Activated CD4-positive, alpha-beta T cell treated with anti-CD3 and anti-CD28 coated beads for 36 hours (primary cell): ENCODE measurements at regions not wholly inside any gene's neighbourhood (a gene's known extent, or its start where the extent isn't known, plus 50 kb on each side); places are given as distances from the start of the nearest gene placed in this dataset.
A peak's percentile ranks its signal among the peaks of the same experiment; 100 is the strongest.
"Not testable (repeated sequence)": the region's sequence is repeated elsewhere in the genome, so short reads cannot be mapped to it uniquely, and the experiment has no call there.

ENCODE experiments used
- ATAC-seq: fragments of 200-7000 bp; cut with Tn5 transposase; one replicate; pipeline ENCODE4 v1.10.0; 2021; ENCODE audit warnings: mild to moderate bottlenecking, moderate library complexity
- CTCF ChIA-PET: fragments of 350-600 bp; sonication (Branson Sonifier 250); formaldehyde crosslinking; loops from one replicate; lab custom pipeline; 2021; ENCODE audit warnings: antibody characterized with exemption; lab: Charles Lee
- POLR2A ChIA-PET: fragments of 350-600 bp; sonication (Branson Sonifier 250); formaldehyde crosslinking; loops from one replicate; lab custom pipeline; 2021; ENCODE audit warnings: antibody characterized with exemption, inconsistent platforms; lab: Charles Lee
- DNase-seq: peaks from one replicate; pipeline ENCODE4 v3.0.0-alpha.2; 2020
- H3K27ac Mint-ChIP-seq: one replicate; pipeline ENCODE4 v1.8.0; 2021; ENCODE audit warnings: mixed read lengths
- H3K27me3 Mint-ChIP-seq: one replicate; pipeline ENCODE4 v1.8.0; 2021; ENCODE audit warnings: mixed read lengths
- H3K36me3 Mint-ChIP-seq: one replicate; pipeline ENCODE4 v1.8.0; 2021; ENCODE audit warnings: low read depth, mixed read lengths
- H3K4me1 Mint-ChIP-seq: one replicate; pipeline ENCODE4 v1.8.0; 2021; ENCODE audit warnings: mixed read lengths
- H3K4me3 Mint-ChIP-seq: one replicate; pipeline ENCODE4 v1.8.0; 2021; ENCODE audit warnings: mild to moderate bottlenecking, moderate library complexity, mixed read lengths
- H3K9me3 Mint-ChIP-seq: one replicate; pipeline ENCODE4 v1.8.0; 2021; ENCODE audit warnings: low read depth, mixed read lengths
- intact Hi-C, 2 experiments: fragments of 100-400 bp; cut with DNase I in 1 of 2; cut with micrococcal nuclease in 1 of 2; formaldehyde crosslinking; loops; one replicate each; pipeline versions ENCODE4 v1.14.2 to v1.15.1; 2022 to 2024; cut with DNase I, micrococcal nuclease

DNA sequence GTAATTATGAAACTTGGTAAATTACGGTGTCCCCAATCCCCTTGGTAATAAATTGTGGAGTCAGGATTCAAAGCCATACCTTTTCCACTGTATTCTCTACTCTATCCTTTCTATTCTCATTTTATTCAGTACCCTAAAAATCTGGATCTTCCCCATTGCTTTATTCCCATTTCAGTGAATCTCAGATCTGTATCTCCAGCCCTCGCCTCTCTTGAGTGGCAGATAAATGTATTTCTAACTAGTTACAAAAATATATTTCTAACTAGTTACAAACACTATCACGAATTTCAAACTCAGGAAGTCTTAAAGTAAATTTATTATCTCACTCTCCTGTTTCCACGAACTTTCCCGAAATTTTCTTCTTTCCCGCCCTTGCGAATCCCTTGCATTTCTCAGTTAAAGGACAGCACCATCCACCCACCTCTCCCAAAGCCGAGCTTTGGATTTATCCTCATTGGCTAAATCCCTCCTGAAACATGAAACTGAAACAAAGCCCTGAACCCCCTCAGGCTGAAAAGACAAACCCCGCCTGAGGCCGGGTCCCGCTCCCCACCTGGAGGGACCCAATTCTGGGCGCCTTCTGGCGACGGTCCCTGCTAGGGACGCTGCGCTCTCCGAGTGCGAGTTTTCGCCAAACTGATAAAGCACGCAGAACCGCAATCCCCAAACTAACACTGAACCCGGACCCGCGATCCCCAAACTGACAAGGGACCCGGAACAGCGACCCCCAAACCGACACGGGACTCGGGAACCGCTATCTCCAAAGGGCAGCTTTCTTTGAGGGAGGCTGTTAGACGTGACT is 164.3 kb upstream of the PABPC3 start:
- ATAC-seq = no peak
- intact Hi-C loops = no loop called here
- POLR2A ChIA-PET = no interaction called here

DNA sequence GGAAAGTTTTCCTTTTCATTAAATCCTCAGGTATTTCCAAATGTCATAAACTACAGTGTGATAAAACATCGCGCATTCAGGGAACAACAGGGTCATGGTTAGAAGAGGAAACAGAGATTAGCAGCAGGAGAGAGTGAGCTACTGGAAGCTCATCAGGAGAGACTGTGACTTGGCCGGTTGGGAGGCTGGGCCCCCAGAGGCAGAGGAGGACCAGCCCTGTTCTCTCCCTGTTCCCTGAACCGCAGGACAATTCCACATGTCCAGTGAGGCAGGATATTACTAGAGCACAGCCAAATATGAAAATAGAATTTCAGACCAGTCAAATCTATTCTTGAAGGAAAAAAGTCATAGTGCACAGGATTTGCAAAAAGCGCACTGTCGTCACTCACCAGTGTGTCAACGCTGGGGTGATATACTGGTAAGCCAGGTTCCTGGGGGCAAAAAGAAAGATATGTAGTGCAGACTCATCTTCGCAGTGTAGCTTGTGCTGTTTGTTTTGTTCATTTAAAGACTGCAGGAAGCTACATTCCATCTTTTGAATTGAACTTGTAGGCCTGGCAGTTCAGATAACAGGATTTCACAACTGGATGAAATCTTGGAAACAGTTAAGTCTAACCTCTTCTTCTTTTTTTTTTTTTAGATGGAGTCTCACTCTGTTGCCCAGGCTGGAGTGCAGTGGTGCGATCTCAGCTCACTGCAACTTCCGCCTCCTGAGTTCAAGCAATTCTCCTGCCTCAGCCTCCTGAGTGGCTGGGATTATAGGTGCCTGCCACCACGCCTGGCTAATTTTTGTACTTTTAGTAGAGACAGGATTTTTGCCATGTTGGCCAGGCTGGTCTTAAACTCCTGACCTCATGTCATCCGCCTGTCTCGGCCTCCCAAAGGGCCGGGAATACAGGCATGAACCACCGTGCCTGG is 162.6 kb upstream of the PABPC3 start:
- H3K27me3 Mint-ChIP-seq = peaks cover 40% of the 10 kb centered on the region
- H3K27ac Mint-ChIP-seq, ATAC-seq, DNase-seq, H3K4me1 Mint-ChIP-seq, H3K9me3 Mint-ChIP-seq, intact Hi-C loops, H3K4me3 Mint-ChIP-seq, POLR2A ChIA-PET, H3K36me3 Mint-ChIP-seq: not testable (repeated sequence)
- CTCF ChIA-PET = interaction anchor here (0.7 kb wide), 1 partner anchor 87 kb away, joined by 3 read pairs; no protein-coding TSS in a partner anchor

More for the DNA sequence above, 164.3 kb upstream of the PABPC3 start:
- CTCF ChIA-PET = no interaction called here
- H3K9me3 Mint-ChIP-seq = no peaks in the 10 kb centered on the region
- H3K27me3 Mint-ChIP-seq = peaks cover 35% of the 10 kb centered on the region
- H3K4me1 Mint-ChIP-seq = no peaks in the 10 kb centered on the region
- H3K4me3 Mint-ChIP-seq = no peak overlapping the region
- DNase-seq = no peak
- H3K36me3 Mint-ChIP-seq = no peaks in the 10 kb centered on the region
- H3K27ac Mint-ChIP-seq = no peak overlapping the region

DNA sequence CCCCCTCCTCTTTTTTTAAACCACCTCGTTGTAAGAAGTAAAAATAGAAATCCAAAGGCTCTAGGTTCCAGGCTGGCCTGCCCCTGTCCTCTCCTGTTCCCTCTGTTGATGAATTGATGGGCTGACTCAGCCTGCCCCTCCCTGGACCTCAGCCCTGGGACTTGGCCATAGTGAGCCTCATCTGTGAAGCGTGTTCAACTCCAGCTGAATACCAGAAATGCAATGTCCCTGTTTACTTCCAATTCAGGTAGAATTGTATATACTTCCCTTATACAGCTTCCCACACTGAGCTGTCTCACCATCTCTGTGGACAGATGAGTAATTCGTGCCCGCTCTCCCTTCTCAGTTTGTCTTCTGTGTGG is 161.9 kb upstream of the PABPC3 start:
- H3K36me3 Mint-ChIP-seq, CTCF ChIA-PET, H3K27ac Mint-ChIP-seq, DNase-seq, H3K4me1 Mint-ChIP-seq, H3K4me3 Mint-ChIP-seq, ATAC-seq, intact Hi-C loops, H3K9me3 Mint-ChIP-seq, POLR2A ChIA-PET: not testable (repeated sequence)
- H3K27me3 Mint-ChIP-seq = peaks cover 40% of the 10 kb centered on the region

DNA sequence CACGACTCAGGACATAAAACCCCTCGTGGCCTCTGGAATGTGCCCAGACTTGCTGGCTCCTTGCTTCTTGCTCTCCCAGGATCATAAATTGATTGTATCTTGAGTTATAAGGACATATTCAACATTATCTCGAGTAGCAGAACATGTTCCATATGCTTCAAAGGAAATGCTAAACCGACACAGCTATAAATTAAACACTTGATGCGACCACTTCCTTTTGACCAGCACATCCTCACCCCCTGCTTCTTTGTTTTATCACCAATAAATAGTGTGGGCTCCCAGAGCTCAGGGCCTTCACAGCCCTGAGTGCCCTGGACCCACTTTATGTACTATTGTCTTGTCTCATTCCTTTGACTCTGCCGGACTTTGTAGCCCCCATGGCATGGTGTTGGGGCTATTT is 157.0 kb upstream of the PABPC3 start:
- DNase-seq = no peak
- intact Hi-C loops = no loop called here
- POLR2A ChIA-PET = no interaction called here
- Mint-ChIP-seq H3K36me3 (peaks cover 3% of the 10 kb centered on the region), H3K27me3 (peaks cover 12% of the 10 kb centered on the region), H3K27ac (no peak overlapping the region), H3K4me3 (no peak overlapping the region), H3K4me1 (no peaks in the 10 kb centered on the region), H3K9me3 (peaks cover 5% of the 10 kb centered on the region)
- CTCF ChIA-PET = no interaction called here
- ATAC-seq = no peak

DNA sequence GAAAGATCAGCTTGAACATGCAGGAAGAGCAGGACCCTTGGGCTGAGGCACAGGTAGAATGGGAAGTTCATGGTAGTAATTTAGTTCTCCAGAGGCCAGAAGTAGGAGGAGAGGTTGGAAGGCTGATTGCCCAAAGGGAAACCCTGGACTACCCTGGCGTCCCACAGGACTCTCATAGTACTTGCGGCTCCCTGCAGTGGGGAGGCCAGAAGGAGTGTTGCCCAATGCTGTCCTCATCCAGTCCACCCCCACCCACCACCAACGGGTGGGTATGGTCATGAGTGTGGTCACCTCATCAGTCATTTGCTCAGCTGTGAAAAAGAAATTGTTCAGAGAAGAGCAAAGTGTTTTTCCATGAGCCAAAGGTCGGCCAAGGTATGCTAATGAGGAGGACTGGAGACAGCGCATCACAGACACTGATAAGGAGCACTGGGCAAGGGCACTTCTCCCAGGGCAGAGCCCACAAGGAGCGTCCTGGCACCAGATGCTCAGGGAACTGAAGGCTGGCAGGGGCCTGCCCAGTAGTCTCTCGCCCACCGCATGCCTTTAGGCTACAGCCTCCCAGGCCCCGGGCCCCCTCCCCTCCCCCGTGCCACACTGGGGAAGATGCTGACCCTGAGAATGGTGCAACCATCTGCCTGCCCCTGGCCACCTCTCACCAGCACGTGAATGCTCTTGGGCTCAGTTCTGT is 154.8 kb upstream of the PABPC3 start:
- intact Hi-C loops, H3K36me3 Mint-ChIP-seq: not testable (repeated sequence)

DNA sequence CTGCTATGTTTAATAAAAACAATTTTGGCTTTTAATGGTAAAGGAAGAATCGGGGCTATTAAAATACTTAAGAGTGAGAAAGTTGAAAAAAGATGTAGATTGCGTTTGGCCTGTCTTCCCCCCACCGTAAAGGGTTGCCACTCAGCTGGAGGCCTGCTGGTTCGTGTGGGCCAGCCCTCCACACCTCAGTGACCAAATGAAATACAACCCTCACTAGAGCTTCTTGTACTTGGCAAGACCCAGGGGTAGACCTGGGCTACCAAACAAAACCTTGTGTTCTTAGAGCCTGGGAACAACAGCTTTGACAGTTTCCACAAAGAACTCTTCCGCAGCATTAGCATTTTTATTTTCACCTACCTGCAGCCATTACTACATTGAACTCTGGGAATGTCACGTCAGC is 152.8 kb upstream of the PABPC3 start:
- POLR2A ChIA-PET = no interaction called here
- ATAC-seq (no peak), DNase-seq (no peak)
- H3K36me3 Mint-ChIP-seq = no peaks in the 10 kb centered on the region
- H3K27ac Mint-ChIP-seq = no peak overlapping the region
- H3K27me3 Mint-ChIP-seq = peaks cover 12% of the 10 kb centered on the region
- H3K4me3 Mint-ChIP-seq = no peak overlapping the region
- H3K9me3 Mint-ChIP-seq = no peaks in the 10 kb centered on the region
- CTCF ChIA-PET = no interaction called here
- peaks cover under 1% of the 10 kb centered on the region for H3K4me1 Mint-ChIP-seq
- intact Hi-C loops = no loop called here

More for the DNA sequence above, 154.8 kb upstream of the PABPC3 start:
- POLR2A ChIA-PET, H3K9me3 Mint-ChIP-seq, CTCF ChIA-PET, DNase-seq, ATAC-seq, H3K27ac Mint-ChIP-seq, H3K4me3 Mint-ChIP-seq, H3K4me1 Mint-ChIP-seq: not testable (repeated sequence)
- peaks cover 10% of the 10 kb centered on the region for H3K27me3 Mint-ChIP-seq

DNA sequence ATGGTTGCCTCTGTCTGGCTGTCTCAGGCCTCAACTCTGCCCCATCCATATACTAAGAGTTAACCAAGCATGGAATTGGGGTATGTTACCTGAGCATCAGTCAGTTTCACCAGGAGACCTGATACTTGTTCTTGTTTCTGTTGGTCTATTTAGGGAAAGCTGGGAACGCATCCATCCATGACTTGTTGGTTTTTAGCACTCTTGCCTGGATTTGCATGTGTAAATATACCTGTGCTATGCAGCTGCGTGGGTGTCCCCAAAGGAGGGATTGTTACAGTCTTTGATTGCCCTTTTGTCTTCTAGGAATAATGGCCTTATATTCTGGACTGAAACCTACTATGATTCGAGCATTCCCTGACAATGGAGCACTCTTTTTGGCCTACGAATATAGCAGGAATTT is 151.9 kb upstream of the PABPC3 start:
- CTCF ChIA-PET = not testable (repeated sequence)

DNA sequence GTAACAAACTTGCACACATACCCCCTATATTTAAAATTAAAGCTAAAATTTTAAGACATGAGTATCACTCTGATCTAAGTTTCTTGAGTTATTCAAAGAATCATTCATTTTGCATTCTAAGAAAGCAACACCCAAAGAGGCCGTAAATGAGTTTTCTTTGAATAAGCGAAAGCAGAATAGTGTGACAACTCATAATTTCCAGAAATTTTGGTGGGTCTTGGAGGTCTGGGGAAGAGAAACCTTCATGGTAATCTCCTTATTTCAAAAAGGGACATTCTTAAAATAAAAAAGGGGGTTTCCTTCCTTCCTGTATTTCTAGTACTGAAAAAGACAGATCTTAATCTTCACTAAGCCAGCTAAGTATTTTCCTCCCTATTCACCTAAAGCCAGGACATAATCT is 147.0 kb upstream of the PABPC3 start:
- H3K9me3 Mint-ChIP-seq, ATAC-seq, DNase-seq, POLR2A ChIA-PET, H3K27ac Mint-ChIP-seq, intact Hi-C loops, CTCF ChIA-PET, H3K36me3 Mint-ChIP-seq, H3K4me3 Mint-ChIP-seq: not testable (repeated sequence)
- Mint-ChIP-seq H3K4me1 (peaks cover 13% of the 10 kb centered on the region), H3K27me3 (peaks cover 16% of the 10 kb centered on the region)

More for the DNA sequence above, 151.9 kb upstream of the PABPC3 start:
- H3K4me1 Mint-ChIP-seq, H3K9me3 Mint-ChIP-seq, H3K4me3 Mint-ChIP-seq, DNase-seq, H3K36me3 Mint-ChIP-seq, ATAC-seq, POLR2A ChIA-PET, intact Hi-C loops, H3K27ac Mint-ChIP-seq: not testable (repeated sequence)
- H3K27me3 Mint-ChIP-seq = peaks cover 12% of the 10 kb centered on the region

DNA sequence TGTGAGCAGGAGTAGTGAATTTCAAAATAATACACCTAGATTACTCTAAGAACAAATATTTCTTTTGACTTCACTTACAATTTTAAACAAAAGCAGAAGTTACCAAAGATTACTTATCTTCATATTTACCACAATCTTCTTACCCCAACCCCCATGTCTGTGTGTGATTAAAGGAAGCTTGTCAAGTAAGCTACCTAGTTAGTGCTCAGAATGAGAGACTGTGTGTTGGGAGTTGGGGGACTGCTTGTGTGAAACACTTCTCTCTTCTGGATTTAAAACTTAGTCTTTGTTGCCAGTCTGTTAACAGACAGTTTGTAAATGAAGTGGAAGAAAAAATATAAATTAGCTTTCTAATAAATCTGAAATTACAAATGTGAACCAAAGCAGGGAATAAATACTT is 145.3 kb upstream of the PABPC3 start:
- H3K27ac Mint-ChIP-seq, POLR2A ChIA-PET, H3K36me3 Mint-ChIP-seq, H3K4me3 Mint-ChIP-seq, CTCF ChIA-PET, H3K9me3 Mint-ChIP-seq, DNase-seq, ATAC-seq: not testable (repeated sequence)
- H3K4me1 Mint-ChIP-seq = peaks cover 13% of the 10 kb centered on the region
- intact Hi-C loops = loop anchor here in 1 of 2 experiments (5.0 kb wide), 1 partner anchor 208 kb away; no protein-coding TSS in a partner anchor
- peaks cover 14% of the 10 kb centered on the region for H3K27me3 Mint-ChIP-seq

DNA sequence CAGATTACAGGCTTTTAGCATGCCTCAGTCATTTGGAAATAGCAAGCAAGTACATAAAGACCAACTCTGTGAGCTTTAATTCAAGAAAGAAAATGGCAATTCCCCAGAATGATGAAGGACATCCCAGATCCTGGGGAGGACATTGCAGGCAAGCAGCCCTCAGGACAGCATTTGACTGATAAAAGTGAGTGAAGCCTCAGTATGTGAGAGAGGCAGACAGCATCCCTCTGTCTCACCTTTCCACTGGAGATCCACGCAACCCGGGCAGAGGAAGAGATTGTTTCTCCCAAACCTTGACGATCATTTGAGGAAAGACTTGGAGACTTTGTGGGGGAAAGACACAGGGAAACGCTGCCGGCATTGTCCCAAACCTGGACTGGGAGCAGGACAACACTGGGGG is 128.0 kb upstream of the PABPC3 start:
- intact Hi-C loops = loop anchor here (1.0 to 5.0 kb wide), 3 partner anchors 274 to 387 kb away; no protein-coding TSS in a partner anchor
- POLR2A ChIA-PET, ATAC-seq, H3K9me3 Mint-ChIP-seq, DNase-seq, H3K4me3 Mint-ChIP-seq, H3K4me1 Mint-ChIP-seq, H3K27ac Mint-ChIP-seq, H3K36me3 Mint-ChIP-seq: not testable (repeated sequence)
- CTCF ChIA-PET = interaction anchor here (0.7 to 1.5 kb wide), 3 partner anchors 102 to 240 kb away, joined by 3 to 4 read pairs (median 4); no protein-coding TSS in a partner anchor
- peaks cover 11% of the 10 kb centered on the region for H3K27me3 Mint-ChIP-seq

DNA sequence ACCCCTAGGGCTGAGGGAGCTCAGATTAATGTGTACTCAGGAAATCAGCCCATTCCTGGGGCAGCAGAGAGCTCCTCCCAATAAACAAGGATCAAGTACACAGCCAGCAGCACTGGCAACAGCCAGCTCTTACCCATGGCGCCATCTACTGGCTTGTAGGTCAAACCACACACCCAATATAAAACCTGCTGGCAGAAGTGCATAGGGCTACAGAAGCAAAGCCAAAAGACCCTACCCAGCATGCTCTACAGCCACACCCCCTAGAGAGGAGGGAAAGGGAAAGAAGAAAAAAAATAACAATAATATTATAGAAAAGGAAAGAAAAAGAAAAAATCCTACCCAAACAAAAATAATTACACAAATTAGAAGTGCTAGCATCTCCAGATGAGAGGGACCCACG is 127.5 kb upstream of the PABPC3 start:
- H3K4me1 Mint-ChIP-seq, H3K27ac Mint-ChIP-seq, H3K36me3 Mint-ChIP-seq, POLR2A ChIA-PET, H3K9me3 Mint-ChIP-seq, H3K4me3 Mint-ChIP-seq, ATAC-seq: not testable (repeated sequence)
- intact Hi-C loops = loop anchor here (1.0 to 5.0 kb wide), 3 partner anchors 274 to 387 kb away; no protein-coding TSS in a partner anchor
- peaks cover 11% of the 10 kb centered on the region for H3K27me3 Mint-ChIP-seq
- DNase-seq = peak; percentile 14
- CTCF ChIA-PET = interaction anchor here (0.7 to 1.5 kb wide), 3 partner anchors 103 to 241 kb away, joined by 3 to 4 read pairs (median 4); no protein-coding TSS in a partner anchor
